CD4-positive, CD25-positive, alpha-beta regulatory T cell (primary cell): ENCODE measurements at regions not wholly inside any gene's neighbourhood (a gene's known extent, or its start where the extent isn't known, plus 50 kb on each side); places are given as distances from the start of the nearest gene placed in this dataset.

ENCODE experiments used
- ATAC-seq, 2 donors: fragments of 150-1000 bp; cut with Tn5 transposase; one replicate each; pipeline ENCODE4 v1.10.0; 2021; ENCODE audit warnings: low read depth in 2 of 2, moderate number of reproducible peaks in 2 of 2, moderate library complexity in 1 of 2
- DNase-seq, 3 donors: peaks; one replicate each; pipeline versions ENCODE4 v3.0.0 to v3.0.0-alpha.2; 2012 to 2022; ENCODE audit warnings: mixed read lengths in 1 of 3
- H3K27ac ChIP-seq: one replicate; pipeline ENCODE4 v1.7.0; 2013; ENCODE audit warnings: mild to moderate bottlenecking, low read length; ENCODE audit not compliant: insufficient read depth, poor library complexity, severe bottlenecking
- H3K27me3 ChIP-seq: one replicate; pipeline ENCODE4 v1.7.0; 2013; ENCODE audit warnings: low read length; ENCODE audit not compliant: control insufficient read depth, insufficient read depth
- H3K36me3 ChIP-seq: one replicate; pipeline ENCODE4 v1.7.0; 2013; ENCODE audit warnings: mild to moderate bottlenecking, low read length, moderate library complexity; ENCODE audit not compliant: control insufficient read depth, insufficient read depth
- H3K4me1 ChIP-seq: 2 replicates; pipeline ENCODE4 v1.7.0; 2013; ENCODE audit warnings: mild to moderate bottlenecking, low read length; ENCODE audit not compliant: insufficient read depth, control insufficient read depth, poor library complexity, severe bottlenecking
- H3K4me3 ChIP-seq: one replicate; pipeline ENCODE4 v1.7.0; 2013; ENCODE audit warnings: low read depth, mild to moderate bottlenecking, low read length, moderate library complexity
- H3K9me3 ChIP-seq, 2 experiments: 1 replicate in 1 of 2; 2 replicates in 1 of 2; pipeline ENCODE4 v1.7.0; 2013; ENCODE audit warnings: low read length in 2 of 2, mild to moderate bottlenecking in 1 of 2, moderate library complexity in 1 of 2; ENCODE audit not compliant: control insufficient read depth in 2 of 2
- H3K27ac Mint-ChIP-seq, 3 donors: one replicate each; pipeline ENCODE4 v1.8.0; 2020 to 2022; ENCODE audit warnings: mild to moderate bottlenecking in 3 of 3, mixed read lengths in 3 of 3, moderate library complexity in 2 of 3
- H3K27me3 Mint-ChIP-seq: one replicate; pipeline ENCODE4 v1.8.0; 2022; ENCODE audit warnings: mild to moderate bottlenecking, mixed read lengths
- H3K36me3 Mint-ChIP-seq: one replicate; pipeline ENCODE4 v1.8.0; 2020; ENCODE audit warnings: mixed read lengths
- H3K4me1 Mint-ChIP-seq, 4 donors: one replicate each; pipeline ENCODE4 v1.8.0; 2020 to 2022; ENCODE audit warnings: mixed read lengths in 4 of 4, mild to moderate bottlenecking in 1 of 4
- H3K4me3 Mint-ChIP-seq, 4 donors: one replicate each; pipeline ENCODE4 v1.8.0; 2020 to 2022; ENCODE audit warnings: mild to moderate bottlenecking in 4 of 4, mixed read lengths in 4 of 4, moderate library complexity in 3 of 4
- H3K9me3 Mint-ChIP-seq, 7 donors: one replicate each; pipeline ENCODE4 v1.8.0; 2020 to 2022; ENCODE audit warnings: mixed read lengths in 7 of 7, mild to moderate bottlenecking in 3 of 7, moderate library complexity in 2 of 7

DNA sequence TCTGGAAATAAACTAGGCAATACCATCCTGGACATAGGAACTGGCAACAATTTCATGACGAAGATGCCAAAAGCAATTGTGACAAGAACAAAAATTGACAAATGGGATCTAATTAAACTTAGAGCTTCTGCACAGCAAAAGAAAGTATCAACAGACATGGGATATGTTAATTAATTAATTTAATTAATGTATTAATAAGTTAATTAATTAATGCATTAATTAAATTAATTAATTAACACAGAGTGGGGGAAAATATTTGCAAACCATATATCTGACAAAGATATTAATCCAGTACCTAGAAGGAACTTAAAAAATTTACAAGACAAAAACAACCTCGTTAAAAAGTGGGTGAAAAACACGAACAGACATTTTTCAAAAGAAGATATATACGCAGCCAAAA, 83.6 kb downstream of the GCC1 start:
- Histone ChIP-seq H3K4me3 (no peak overlapping the region), H3K36me3 (no peaks in the 10 kb centered on the region), H3K27ac (no peak overlapping the region), H3K9me3 (no peaks in the 10 kb centered on the region), H3K27me3 (peaks cover 16% of the 10 kb centered on the region), H3K4me1 (no peaks in the 10 kb centered on the region)
- Mint-ChIP-seq H3K4me1 (no peaks in the 10 kb centered on the region), H3K27me3 (peaks cover 23% of the 10 kb centered on the region), H3K4me3 (no peak overlapping the region), H3K9me3 (peaks cover 0 to 4% (median 0%) of the 10 kb centered on the region in 7 donors), H3K27ac (no peak overlapping the region), H3K36me3 (no peaks in the 10 kb centered on the region)
- DNase-seq (no peak), ATAC-seq (no peak)

GRCh38 chr7:127487381-127487780, 94.9 kb upstream of the ZNF800 start:
- ATAC-seq: no peak
- Histone ChIP-seq H3K9me3 (no peaks in the 10 kb centered on the region), H3K27ac (no peak overlapping the region), H3K27me3 (peaks cover 16% of the 10 kb centered on the region), H3K4me1 (no peaks in the 10 kb centered on the region), H3K36me3 (no peaks in the 10 kb centered on the region), H3K4me3 (no peak overlapping the region)
- no peak for DNase-seq
- Mint-ChIP-seq H3K27ac (no peak overlapping the region), H3K36me3 (no peaks in the 10 kb centered on the region), H3K4me1 (peaks cover 0 to 3% (median 0%) of the 10 kb centered on the region in 4 donors), H3K9me3 (peaks cover 0 to 7% (median 0%) of the 10 kb centered on the region in 7 donors), H3K27me3 (peaks cover 24% of the 10 kb centered on the region), H3K4me3 (no peak overlapping the region)

DNA sequence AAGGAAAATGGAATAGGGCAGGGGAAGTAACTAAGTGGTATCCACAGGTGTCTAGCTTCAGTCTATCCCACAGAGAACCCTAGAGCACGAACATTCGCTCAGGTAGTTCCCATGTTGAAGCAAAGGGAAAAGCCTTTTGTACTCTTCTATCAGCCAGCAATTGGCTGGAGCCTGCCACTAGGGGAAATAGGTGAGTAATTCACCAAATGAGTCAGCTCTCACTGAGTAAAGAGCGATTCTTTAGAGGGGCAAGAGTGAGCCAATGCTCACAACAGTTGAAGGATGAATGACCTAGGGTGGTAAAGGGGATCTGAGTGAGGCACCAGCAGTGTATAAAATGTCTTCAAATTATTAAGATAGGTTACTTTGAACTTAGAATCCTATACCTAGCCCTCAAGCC, 94.1 kb upstream of the ZNF800 start:
- Histone ChIP-seq H3K27me3 (peaks cover 12% of the 10 kb centered on the region), H3K4me3 (no peak overlapping the region), H3K27ac (no peak overlapping the region), H3K4me1 (no peaks in the 10 kb centered on the region), H3K36me3 (no peaks in the 10 kb centered on the region), H3K9me3 (no peaks in the 10 kb centered on the region)
- Mint-ChIP-seq H3K27ac (no peak overlapping the region), H3K36me3 (no peaks in the 10 kb centered on the region), H3K4me3 (no peak overlapping the region), H3K27me3 (peaks cover 23% of the 10 kb centered on the region), H3K9me3 (peaks cover 0 to 7% (median 0%) of the 10 kb centered on the region in 7 donors), H3K4me1 (peaks cover 0 to 3% (median 0%) of the 10 kb centered on the region in 4 donors)
- no peak for DNase-seq
- ATAC-seq: peak in 1 of 2 donors; percentile 40

GRCh38 chr7:127485482-127485881, 93.0 kb upstream of the ZNF800 start:
- H3K4me1 ChIP-seq: no peaks in the 10 kb centered on the region
- H3K27ac ChIP-seq: no peak overlapping the region
- H3K36me3 ChIP-seq: no peaks in the 10 kb centered on the region
- peaks cover 9% of the 10 kb centered on the region for H3K27me3 ChIP-seq
- H3K4me3 ChIP-seq: no peak overlapping the region
- H3K27ac Mint-ChIP-seq: no peak overlapping the region
- no peaks in the 10 kb centered on the region for H3K9me3 ChIP-seq
- peaks cover 0 to 7% (median 0%) of the 10 kb centered on the region in 7 donors for H3K9me3 Mint-ChIP-seq
- H3K27me3 Mint-ChIP-seq: peaks cover 21% of the 10 kb centered on the region
- ATAC-seq: no peak
- H3K4me3 Mint-ChIP-seq: no peak overlapping the region
- no peak for DNase-seq
- peaks cover 0 to 3% (median 0%) of the 10 kb centered on the region in 4 donors for H3K4me1 Mint-ChIP-seq
- no peaks in the 10 kb centered on the region for H3K36me3 Mint-ChIP-seq

GRCh38 chr7:127484954-127485353, 92.4 kb upstream of the ZNF800 start:
- Mint-ChIP-seq H3K4me1 (peaks cover 0 to 3% (median 0%) of the 10 kb centered on the region in 4 donors), H3K27ac (no peak overlapping the region), H3K27me3 (peaks cover 24% of the 10 kb centered on the region), H3K36me3 (no peaks in the 10 kb centered on the region), H3K9me3 (peaks cover 0 to 7% (median 0%) of the 10 kb centered on the region in 7 donors), H3K4me3 (no peak overlapping the region)
- no peak for ATAC-seq
- no peak for DNase-seq
- no peaks in the 10 kb centered on the region for H3K4me1 ChIP-seq
- H3K27ac ChIP-seq: no peak overlapping the region
- no peaks in the 10 kb centered on the region for H3K36me3 ChIP-seq
- peak overlapping the region; percentile 0 for H3K4me3 ChIP-seq
- no peaks in the 10 kb centered on the region for H3K9me3 ChIP-seq
- peaks cover 9% of the 10 kb centered on the region for H3K27me3 ChIP-seq

DNA sequence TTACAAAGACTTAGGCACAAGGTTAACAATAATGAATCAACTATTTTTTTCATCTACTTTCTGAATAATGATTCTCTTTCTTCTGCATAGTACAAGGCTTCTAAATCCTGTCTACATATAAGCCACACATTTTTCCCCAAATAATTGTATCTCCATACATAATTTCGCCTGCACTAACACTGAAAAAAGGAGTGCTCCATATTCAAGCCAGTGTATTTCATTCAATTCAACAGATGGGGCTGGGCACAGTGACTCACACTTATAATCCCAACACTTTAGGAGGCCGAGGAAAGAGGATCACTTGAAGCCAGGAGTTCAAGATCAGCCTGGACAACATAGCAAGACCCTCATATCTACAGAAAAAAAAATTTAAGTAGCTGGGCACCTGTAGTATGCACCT, 86.0 kb upstream of the ZNF800 start:
- Histone ChIP-seq H3K27ac (no peak overlapping the region), H3K36me3 (no peaks in the 10 kb centered on the region), H3K9me3 (no peaks in the 10 kb centered on the region), H3K4me1 (no peaks in the 10 kb centered on the region), H3K27me3 (peaks cover 16% of the 10 kb centered on the region), H3K4me3 (no peak overlapping the region)
- Mint-ChIP-seq H3K9me3 (no peaks in the 10 kb centered on the region), H3K27me3 (peaks cover 46% of the 10 kb centered on the region), H3K36me3 (no peaks in the 10 kb centered on the region), H3K27ac (peak overlapping the region in 1 of 3 donors; percentile 43), H3K4me3 (peak overlapping the region in 1 of 4 donors; percentile 17), H3K4me1 (peaks cover 0 to 14% (median 0%) of the 10 kb centered on the region in 4 donors)
- ATAC-seq: no peak
- DNase-seq: no peak

DNA sequence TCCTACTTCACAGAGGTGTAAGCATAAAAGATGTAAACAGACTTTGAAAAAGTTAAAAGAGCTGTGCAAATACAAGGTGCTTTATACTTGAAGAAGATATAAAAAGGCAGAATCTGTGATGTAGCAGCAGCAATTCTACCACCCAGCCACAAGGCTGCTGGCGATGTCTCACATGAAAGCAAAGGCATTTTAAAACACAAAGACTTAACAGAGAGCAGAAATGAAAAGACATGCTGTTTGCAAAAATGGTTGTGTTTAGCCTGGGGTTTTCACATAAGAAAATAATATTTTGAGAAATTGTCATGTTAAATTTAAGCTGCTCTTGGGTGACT, 85.5 kb upstream of the ZNF800 start:
- no peaks in the 10 kb centered on the region for H3K36me3 Mint-ChIP-seq
- Histone ChIP-seq H3K27ac (no peak overlapping the region), H3K36me3 (no peaks in the 10 kb centered on the region), H3K4me1 (no peaks in the 10 kb centered on the region), H3K9me3 (no peaks in the 10 kb centered on the region), H3K27me3 (peaks cover 15% of the 10 kb centered on the region), H3K4me3 (no peak overlapping the region)
- peaks cover 0 to 14% (median 0%) of the 10 kb centered on the region in 4 donors for H3K4me1 Mint-ChIP-seq
- DNase-seq: peak in 1 of 3 donors; percentile 2
- ATAC-seq: no peak
- H3K27me3 Mint-ChIP-seq: peaks cover 42% of the 10 kb centered on the region
- H3K4me3 Mint-ChIP-seq: peak overlapping the region in 2 of 4 donors; percentile 11 to 17
- H3K27ac Mint-ChIP-seq: no peak overlapping the region
- no peaks in the 10 kb centered on the region for H3K9me3 Mint-ChIP-seq

- no peaks in the 10 kb centered on the region for H3K36me3 ChIP-seq
- no peak for DNase-seq
- H3K9me3 ChIP-seq: no peaks in the 10 kb centered on the region
- H3K4me1 ChIP-seq: no peaks in the 10 kb centered on the region
- H3K27me3 Mint-ChIP-seq: peaks cover 42% of the 10 kb centered on the region
- H3K4me3 Mint-ChIP-seq: peak overlapping the region in 1 of 4 donors; percentile 11
- H3K36me3 Mint-ChIP-seq: no peaks in the 10 kb centered on the region
- no peak overlapping the region for H3K27ac ChIP-seq
- no peaks in the 10 kb centered on the region for H3K9me3 Mint-ChIP-seq
- no peak overlapping the region for H3K27ac Mint-ChIP-seq
- ATAC-seq: no peak
- peaks cover 0 to 14% (median 0%) of the 10 kb centered on the region in 4 donors for H3K4me1 Mint-ChIP-seq
- peaks cover 12% of the 10 kb centered on the region for H3K27me3 ChIP-seq
- no peak overlapping the region for H3K4me3 ChIP-seq
These were observed 85.0 kb upstream of the ZNF800 start for GRCh38 chr7:127477295-127478023.
